Stimulated activated naive CD8-positive, alpha-beta T cell treated with anti-CD3 and anti-CD28 coated beads, Interleukin-15, amount 100 ng/mL, for 72 hours (primary cell): ENCODE measurements at regions not wholly inside any gene's neighbourhood (a gene's known extent, or its start where the extent isn't known, plus 50 kb on each side); places are given as distances from the start of the nearest gene placed in this dataset.

Experiments used
- ATAC-seq: fragments of 150-1000 bp; cut with Tn5 transposase; 2 replicates; pipeline ENCODE4 v1.10.0; 2021; ENCODE audit warnings: mild to moderate bottlenecking, moderate library complexity
- DNase-seq, 2 donors: peaks; one replicate each; pipeline ENCODE4 v3.0.0; 2021 to 2022
- H3K27ac Mint-ChIP-seq, 2 donors: one replicate each; pipeline ENCODE4 v1.8.0; 2022; ENCODE audit warnings: mild to moderate bottlenecking in 2 of 2, mixed read lengths in 2 of 2, moderate library complexity in 2 of 2
- H3K27me3 Mint-ChIP-seq: one replicate; pipeline ENCODE4 v1.8.0; 2022; ENCODE audit warnings: mixed read lengths
- H3K4me1 Mint-ChIP-seq: one replicate; pipeline ENCODE4 v1.8.0; 2022; ENCODE audit warnings: mild to moderate bottlenecking, mixed read lengths
- H3K4me3 Mint-ChIP-seq, 2 donors: one replicate each; pipeline ENCODE4 v1.8.0; 2022; ENCODE audit warnings: mild to moderate bottlenecking in 2 of 2, mixed read lengths in 2 of 2, moderate library complexity in 1 of 2
- H3K9me3 Mint-ChIP-seq, 2 donors: one replicate each; pipeline ENCODE4 v1.8.0; 2022; ENCODE audit warnings: mixed read lengths in 2 of 2

- peaks cover 13 to 16% of the 10 kb centered on the region in 2 donors for H3K9me3 Mint-ChIP-seq
- ATAC-seq (no peak), DNase-seq (no peak)
- no peaks in the 10 kb centered on the region for H3K4me1 Mint-ChIP-seq
- H3K27ac Mint-ChIP-seq, result no peak overlapping the region
- H3K4me3 Mint-ChIP-seq, result no peak overlapping the region
- H3K27me3 Mint-ChIP-seq, result peaks cover 13% of the 10 kb centered on the region
These were observed 129.3 kb upstream of the CD93 start for GRCh38 chr20:23215344-23215995.

GRCh38 chr20:23214903-23215302, 128.8 kb upstream of the CD93 start:
- ATAC-seq, result no peak
- Mint-ChIP-seq H3K4me3 (no peak overlapping the region), H3K4me1 (no peaks in the 10 kb centered on the region), H3K27ac (no peak overlapping the region), H3K9me3 (peaks cover 10 to 16% of the 10 kb centered on the region in 2 donors), H3K27me3 (peaks cover 13% of the 10 kb centered on the region)
- DNase-seq, result no peak

DNA sequence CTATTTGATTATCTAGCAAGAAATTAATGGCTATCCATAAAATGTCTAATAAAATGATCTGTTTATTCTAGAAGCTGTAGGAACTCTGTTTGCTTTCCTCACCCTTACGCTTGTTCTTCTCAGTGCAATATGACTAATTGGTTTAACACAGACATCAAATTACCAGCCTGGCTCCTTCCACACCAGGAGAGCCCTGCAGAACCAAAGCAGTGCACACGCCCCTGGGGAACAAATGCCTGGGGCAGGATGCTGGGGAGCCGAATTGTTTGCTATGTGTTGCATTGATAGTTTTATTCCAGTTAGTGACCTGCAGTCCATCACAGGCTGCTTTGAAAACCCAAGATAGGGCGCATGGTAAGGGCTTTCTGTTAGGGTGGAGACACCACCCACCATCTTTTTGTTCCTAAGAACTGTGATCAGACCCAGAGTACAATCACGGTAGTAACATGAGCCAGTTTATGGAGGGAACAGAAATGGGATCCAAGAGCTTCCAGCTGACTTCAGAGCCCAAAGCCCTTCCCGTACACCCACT, 126.4 kb upstream of the CD93 start:
- H3K27ac Mint-ChIP-seq, result no peak overlapping the region
- no peak overlapping the region for H3K4me3 Mint-ChIP-seq
- DNase-seq, result no peak
- H3K9me3 Mint-ChIP-seq, result no peaks in the 10 kb centered on the region
- H3K4me1 Mint-ChIP-seq, result no peaks in the 10 kb centered on the region
- peaks cover 25% of the 10 kb centered on the region for H3K27me3 Mint-ChIP-seq
- no peak for ATAC-seq

- Mint-ChIP-seq H3K27me3 (peaks cover 25% of the 10 kb centered on the region), H3K27ac (no peak overlapping the region), H3K4me3 (no peak overlapping the region), H3K9me3 (no peaks in the 10 kb centered on the region), H3K4me1 (no peaks in the 10 kb centered on the region)
- DNase-seq, result no peak
- ATAC-seq, result no peak
These were observed 125.9 kb upstream of the CD93 start for GRCh38 chr20:23212011-23212410.

GRCh38 chr20:23211164-23211563, 125.0 kb upstream of the CD93 start:
- no peak for DNase-seq
- Mint-ChIP-seq H3K4me1 (no peaks in the 10 kb centered on the region), H3K4me3 (no peak overlapping the region), H3K27me3 (peaks cover 25% of the 10 kb centered on the region), H3K27ac (no peak overlapping the region), H3K9me3 (no peaks in the 10 kb centered on the region)
- no peak for ATAC-seq

- no peak overlapping the region for H3K4me3 Mint-ChIP-seq
- peaks cover 25% of the 10 kb centered on the region for H3K27me3 Mint-ChIP-seq
- H3K27ac Mint-ChIP-seq, result no peak overlapping the region
- ATAC-seq (no peak), DNase-seq (no peak)
- no peaks in the 10 kb centered on the region for H3K4me1 Mint-ChIP-seq
- H3K9me3 Mint-ChIP-seq, result no peaks in the 10 kb centered on the region
These were observed 121.9 kb upstream of the CD93 start for GRCh38 chr20:23207826-23208540.

GRCh38 chr20:23206995-23207394, 120.9 kb upstream of the CD93 start:
- H3K27ac Mint-ChIP-seq, result no peak overlapping the region
- H3K4me3 Mint-ChIP-seq, result no peak overlapping the region
- no peaks in the 10 kb centered on the region for H3K9me3 Mint-ChIP-seq
- no peaks in the 10 kb centered on the region for H3K4me1 Mint-ChIP-seq
- ATAC-seq (no peak), DNase-seq (no peak)
- peaks cover 23% of the 10 kb centered on the region for H3K27me3 Mint-ChIP-seq

GRCh38 chr20:23206061-23206460, 119.9 kb upstream of the CD93 start:
- DNase-seq (no peak), ATAC-seq (no peak)
- Mint-ChIP-seq H3K4me1 (no peaks in the 10 kb centered on the region), H3K27ac (no peak overlapping the region), H3K4me3 (no peak overlapping the region), H3K27me3 (peaks cover 19% of the 10 kb centered on the region), H3K9me3 (no peaks in the 10 kb centered on the region)

DNA sequence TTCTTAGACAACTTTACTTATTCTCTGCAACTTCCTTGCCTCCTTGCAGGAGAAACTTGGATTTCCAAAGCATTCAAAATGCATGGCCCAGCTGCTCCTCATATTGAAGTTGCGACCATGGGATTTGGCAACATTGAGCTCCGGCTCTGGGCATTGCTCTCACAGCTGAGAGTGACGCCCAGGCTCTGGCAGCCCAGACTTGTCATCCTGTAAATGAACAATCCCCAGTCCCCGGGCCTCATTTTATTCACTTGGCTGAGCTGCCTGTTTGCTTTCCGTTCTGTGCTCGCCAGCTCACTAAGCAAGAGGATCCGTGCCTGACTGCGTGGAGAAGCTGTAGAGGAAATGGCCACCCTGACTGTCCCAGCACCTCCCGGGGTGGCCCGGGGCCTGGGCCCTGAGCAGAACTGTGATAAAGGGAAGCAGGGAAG, 119.5 kb upstream of the CD93 start:
- H3K9me3 Mint-ChIP-seq, result no peaks in the 10 kb centered on the region
- no peak overlapping the region for H3K27ac Mint-ChIP-seq
- H3K27me3 Mint-ChIP-seq, result peaks cover 22% of the 10 kb centered on the region
- no peaks in the 10 kb centered on the region for H3K4me1 Mint-ChIP-seq
- ATAC-seq (no peak), DNase-seq (no peak)
- no peak overlapping the region for H3K4me3 Mint-ChIP-seq

DNA sequence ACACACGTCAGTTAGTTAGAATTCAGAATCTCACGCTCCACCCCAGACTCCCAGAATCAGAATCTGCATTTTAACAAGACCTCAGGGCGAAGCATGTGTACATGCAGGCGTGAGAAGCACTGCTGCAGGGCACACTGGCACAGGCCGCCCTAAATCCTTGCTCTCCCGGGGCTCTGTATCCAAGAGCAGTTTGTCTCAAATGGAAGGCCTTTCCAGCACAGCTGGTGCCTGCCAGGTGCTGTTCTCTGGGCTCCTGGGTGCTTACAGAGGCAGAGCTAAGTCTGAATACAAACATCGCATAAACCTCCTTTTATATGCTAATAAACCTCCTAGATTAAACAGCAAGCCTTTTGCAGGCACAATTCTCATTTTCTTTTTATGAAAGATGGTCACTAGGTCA, 119.1 kb upstream of the CD93 start:
- Mint-ChIP-seq H3K4me1 (no peaks in the 10 kb centered on the region), H3K27me3 (peaks cover 26% of the 10 kb centered on the region), H3K4me3 (no peak overlapping the region), H3K9me3 (no peaks in the 10 kb centered on the region), H3K27ac (no peak overlapping the region)
- DNase-seq (no peak), ATAC-seq (no peak)

GRCh38 chr20:23203951-23204730, 118.0 kb upstream of the CD93 start:
- H3K9me3 Mint-ChIP-seq, result no peaks in the 10 kb centered on the region

DNA sequence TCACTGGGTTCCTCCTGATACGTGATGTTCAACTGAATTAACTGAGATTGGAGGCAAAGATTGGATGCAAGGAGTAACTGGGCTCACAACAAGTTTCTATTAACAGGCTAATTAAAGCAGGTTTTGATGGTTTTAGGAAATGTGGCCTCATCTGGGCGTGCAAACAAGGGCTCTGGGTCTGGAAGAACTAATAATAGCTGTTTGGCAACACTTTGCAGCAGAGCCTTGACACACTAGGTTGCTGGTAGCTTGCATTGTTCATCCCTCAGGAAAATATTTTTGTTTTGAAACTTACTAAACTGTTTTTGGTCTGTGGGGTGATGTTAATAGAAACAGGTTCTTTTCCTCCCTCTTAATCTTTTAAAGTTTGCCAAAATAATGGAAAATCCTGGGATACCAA, 117.2 kb upstream of the CD93 start:
- no peak overlapping the region for H3K27ac Mint-ChIP-seq
- ATAC-seq, result no peak
- no peaks in the 10 kb centered on the region for H3K4me1 Mint-ChIP-seq
- DNase-seq, result no peak
- H3K27me3 Mint-ChIP-seq, result peaks cover 15% of the 10 kb centered on the region
- no peaks in the 10 kb centered on the region for H3K9me3 Mint-ChIP-seq
- no peak overlapping the region for H3K4me3 Mint-ChIP-seq

More at GRCh38 chr20:23203951-23204730, 118.0 kb upstream of the CD93 start:
- Mint-ChIP-seq H3K4me3 (no peak overlapping the region), H3K4me1 (no peaks in the 10 kb centered on the region), H3K27me3 (peaks cover 24% of the 10 kb centered on the region), H3K27ac (no peak overlapping the region)
- ATAC-seq, result no peak
- no peak for DNase-seq

DNA sequence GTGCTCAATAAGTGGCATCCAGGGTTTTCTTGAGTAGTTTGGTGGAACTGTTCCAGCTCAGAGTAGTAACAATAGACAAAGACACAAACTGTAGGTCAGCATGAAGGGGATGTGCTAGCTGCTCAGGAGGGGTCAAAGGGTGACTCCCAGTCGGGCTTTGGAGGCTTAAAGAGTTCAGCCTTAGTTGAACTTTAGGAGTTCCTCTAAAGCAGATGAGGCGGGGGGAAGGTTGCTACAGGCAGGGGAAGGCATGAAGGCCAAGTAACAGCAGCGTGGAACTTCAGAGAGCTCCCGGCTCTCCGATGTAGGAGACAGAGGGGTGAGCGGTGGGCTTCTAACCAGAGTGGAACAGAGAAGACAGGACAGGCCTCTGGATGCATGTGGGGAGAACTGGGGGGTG, 115.5 kb upstream of the CD93 start:
- Mint-ChIP-seq H3K27ac (no peak overlapping the region), H3K27me3 (peaks cover 15% of the 10 kb centered on the region)

DNA sequence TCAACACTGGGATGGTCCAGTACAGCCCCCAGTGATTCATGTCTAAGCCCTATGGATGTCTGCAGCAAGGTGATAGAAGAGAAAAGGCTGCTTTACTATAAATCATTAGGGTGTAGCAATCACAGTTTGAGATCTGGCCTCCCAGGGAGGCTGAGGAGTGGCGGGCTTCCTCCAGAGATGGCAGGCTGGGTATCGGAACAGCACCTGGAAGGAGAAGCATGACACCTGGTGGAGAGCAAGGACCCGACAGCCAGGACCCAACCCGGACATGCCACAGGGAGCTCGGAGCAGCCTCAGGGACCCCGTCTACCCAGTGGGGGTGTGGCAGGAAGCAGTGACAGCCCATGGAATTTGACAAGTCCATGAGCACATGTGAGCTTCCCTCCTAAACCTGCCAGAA, 114.8 kb upstream of the CD93 start:
- Mint-ChIP-seq H3K27me3 (peaks cover 15% of the 10 kb centered on the region), H3K9me3 (no peaks in the 10 kb centered on the region), H3K4me1 (no peaks in the 10 kb centered on the region), H3K27ac (no peak overlapping the region), H3K4me3 (no peak overlapping the region)
- no peak for DNase-seq
- ATAC-seq, result no peak

More for the DNA sequence above, 115.5 kb upstream of the CD93 start:
- Mint-ChIP-seq H3K4me1 (no peaks in the 10 kb centered on the region), H3K4me3 (no peak overlapping the region), H3K9me3 (no peaks in the 10 kb centered on the region)
- ATAC-seq (no peak), DNase-seq (no peak)

GRCh38 chr20:23200413-23200812, 114.3 kb upstream of the CD93 start:
- H3K27me3 Mint-ChIP-seq, result peaks cover 15% of the 10 kb centered on the region
- H3K27ac Mint-ChIP-seq, result no peak overlapping the region
- ATAC-seq (no peak), DNase-seq (no peak)
- H3K4me3 Mint-ChIP-seq, result no peak overlapping the region
- H3K9me3 Mint-ChIP-seq, result no peaks in the 10 kb centered on the region
- no peaks in the 10 kb centered on the region for H3K4me1 Mint-ChIP-seq

DNA sequence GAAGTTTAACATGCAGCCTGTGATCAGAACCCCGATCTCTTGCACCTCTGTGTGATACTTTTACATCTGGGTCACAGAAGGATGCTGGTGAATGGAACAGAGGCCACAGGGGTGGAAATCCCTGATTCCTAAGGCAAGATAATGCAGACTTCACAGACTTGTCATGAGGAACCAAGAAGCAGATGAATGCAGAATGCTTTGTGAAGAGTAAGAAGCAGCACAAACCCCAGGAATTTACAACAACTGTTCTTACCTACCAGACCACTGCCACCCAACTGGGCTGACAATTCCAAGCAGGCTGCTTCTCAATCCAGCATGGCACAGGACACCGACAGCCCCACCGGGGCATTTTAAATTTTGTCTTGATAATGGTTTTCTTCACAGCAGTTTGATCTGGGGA, 113.2 kb upstream of the CD93 start:
- Mint-ChIP-seq H3K4me1 (no peaks in the 10 kb centered on the region), H3K4me3 (no peak overlapping the region), H3K27me3 (peaks cover 17% of the 10 kb centered on the region), H3K9me3 (no peaks in the 10 kb centered on the region), H3K27ac (no peak overlapping the region)
- ATAC-seq (no peak), DNase-seq (no peak)
